ENCODE measurements at regions not wholly inside any gene's neighbourhood (a gene's known extent, or its start where the extent isn't known, plus 50 kb on each side); places are given as distances from the start of the nearest gene placed in this dataset.

DNA sequence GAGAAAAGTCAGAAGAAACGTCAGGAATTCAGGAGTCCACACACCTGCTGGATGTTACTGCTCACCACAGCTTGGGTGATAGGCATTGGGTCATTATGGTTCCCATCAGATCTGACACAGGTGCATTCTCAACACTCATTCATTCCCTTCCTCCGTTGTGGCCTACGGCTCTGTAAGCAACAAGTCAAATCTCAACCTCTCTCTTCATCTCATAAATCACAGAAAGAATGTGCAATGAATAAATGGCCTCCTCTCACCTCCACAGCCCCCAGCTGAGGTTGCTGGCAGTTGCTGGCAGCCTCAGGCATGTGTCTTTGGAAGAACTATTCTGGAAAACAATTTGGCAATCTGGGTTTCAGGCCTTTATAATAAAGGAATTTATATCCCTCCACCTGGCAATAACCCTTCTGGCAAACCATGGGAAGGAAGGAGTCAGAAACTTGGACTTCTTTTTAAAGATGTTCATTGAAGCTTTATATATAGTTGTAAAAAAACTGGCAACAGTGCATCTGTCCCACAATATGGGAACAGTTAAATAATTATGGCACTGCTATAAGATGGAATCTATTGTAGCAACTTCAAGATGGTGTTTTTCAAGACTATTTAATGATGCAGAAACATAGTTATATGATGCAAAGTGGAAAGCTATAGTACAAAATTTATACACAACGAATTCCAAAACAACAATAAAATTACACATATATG is 175.4 kb downstream of the ANAPC1 start:
- ChIA-PET RAD21 (ENCODE audit: low non-redundant PET in 1 of 2, low total read pairs in 2 of 2, uncharacterized antibody in 2 of 2, unreplicated experiment in 2 of 2) (no interaction called here), CTCF (no interaction called here), POLR2A (no interaction called here)
- peaks cover 29 to 33% of the 10 kb centered on the region in 2 experiments for H3K4me1 ChIP-seq (ENCODE audit: control insufficient read depth in 1 of 2, insufficient read depth in 2 of 2, low read length in 2 of 2)
- TF ChIP-seq CEBPB (IDR thresholded peaks at IDR 0.05; ENCODE audit: low read depth) = no peak
- TF ChIP-seq ZNF274 (IDR thresholded peaks at IDR 0.05; ENCODE audit: low read depth, low read length) = no peak
- no peak for TF ChIP-seq ATF3 (IDR thresholded peaks at IDR 0.05)
- no peak for TF ChIP-seq CBX3 (IDR thresholded peaks at IDR 0.05; ENCODE audit: low read depth)
- no peak for TF ChIP-seq ZBTB33 (IDR thresholded peaks at IDR 0.05; ENCODE audit: extremely low read depth, insufficient replicate concordance, low read length)
- intact Hi-C loops (cut with micrococcal nuclease) = loop anchor here (10.0 kb wide), 2 partner anchors 224 to 894 kb away; no protein-coding TSS in a partner anchor
- H3K79me2 ChIP-seq (ENCODE audit: insufficient read depth, low read length) = no peaks in the 10 kb centered on the region
- no peak overlapping the region for H3K4me2 ChIP-seq (ENCODE audit: low read length)
- no peak overlapping the region for H3K27ac ChIP-seq (ENCODE audit: low read depth, low read length)
- no peak overlapping the region for H3K4me3 ChIP-seq (replicated peaks in 1 of 2; ENCODE audit: low read depth in 1 of 2, low read length in 2 of 2)
- H3K36me3 ChIP-seq (ENCODE audit: control insufficient read depth in 1 of 2, insufficient read depth in 2 of 2, low read length in 2 of 2) = no peaks in the 10 kb centered on the region
- no peak overlapping the region for H2AFZ ChIP-seq (ENCODE audit: low read depth, low read length, poor library complexity, severe bottlenecking)
- peaks cover 36% of the 10 kb centered on the region for H3K27me3 ChIP-seq (ENCODE audit: insufficient read depth, low read length)
- no peaks in the 10 kb centered on the region; the same call in 1 of the 2 replicates for H4K20me1 ChIP-seq (ENCODE audit: insufficient read depth)
- no peak overlapping the region for H3K9ac ChIP-seq (ENCODE audit: low read length)
- BruUV-seq (replicated peaks) = no TSS peak
- no peaks in the 10 kb centered on the region for H3K9me2 ChIP-seq (ENCODE audit: insufficient read depth)
- DNase-seq (ENCODE audit: low read depth, low spot score) (no peak), ATAC-seq (no peak)
- H3K9me3 ChIP-seq (ENCODE audit: control insufficient read depth in 1 of 2, insufficient read depth in 1 of 2, low read depth in 1 of 2, low read length in 2 of 2) = no peaks in the 10 kb centered on the region

DNA sequence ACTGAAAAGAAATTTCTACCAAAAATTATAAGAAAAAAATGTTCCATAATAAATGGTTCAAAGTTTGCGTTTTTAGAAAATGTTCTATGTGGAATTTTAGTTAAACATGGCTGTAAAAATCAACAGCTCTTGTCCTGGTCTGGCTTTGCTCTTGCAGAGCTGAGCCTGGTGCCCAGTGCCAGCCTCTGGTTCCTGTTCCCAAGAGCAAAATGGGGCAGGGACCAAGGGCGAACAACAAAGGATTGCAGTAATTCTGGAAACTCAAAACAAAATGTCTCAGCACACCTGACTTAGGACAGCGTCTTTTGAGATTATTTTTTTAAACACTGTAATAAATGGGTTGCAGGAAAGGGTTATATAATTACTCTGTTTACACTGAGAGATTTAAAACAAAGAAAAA is 174.7 kb downstream of the ANAPC1 start:
- DNase-seq (ENCODE audit: low read depth, low spot score) (no peak), ATAC-seq (no peak)
- Histone ChIP-seq H3K9ac (ENCODE audit: low read length) (no peak overlapping the region), H3K27ac (ENCODE audit: low read depth, low read length) (no peak overlapping the region), H3K27me3 (ENCODE audit: insufficient read depth, low read length) (peaks cover 31% of the 10 kb centered on the region), H3K4me3 (replicated peaks in 1 of 2; ENCODE audit: low read depth in 1 of 2, low read length in 2 of 2) (no peak overlapping the region), H4K20me1 (ENCODE audit: insufficient read depth) (no peaks in the 10 kb centered on the region; the same call in 1 of the 2 replicates), H3K9me2 (ENCODE audit: insufficient read depth) (no peaks in the 10 kb centered on the region), H3K36me3 (ENCODE audit: control insufficient read depth in 1 of 2, insufficient read depth in 2 of 2, low read length in 2 of 2) (no peaks in the 10 kb centered on the region), H3K4me2 (ENCODE audit: low read length) (no peak overlapping the region), H3K9me3 (ENCODE audit: control insufficient read depth in 1 of 2, insufficient read depth in 1 of 2, low read depth in 1 of 2, low read length in 2 of 2) (no peaks in the 10 kb centered on the region), H3K79me2 (ENCODE audit: insufficient read depth, low read length) (no peaks in the 10 kb centered on the region), H2AFZ (ENCODE audit: low read depth, low read length, poor library complexity, severe bottlenecking) (no peak overlapping the region), H3K4me1 (ENCODE audit: control insufficient read depth in 1 of 2, insufficient read depth in 2 of 2, low read length in 2 of 2) (peaks cover 25 to 26% of the 10 kb centered on the region in 2 experiments)
- CTCF ChIA-PET = no interaction called here
- POLR2A ChIA-PET = interaction anchor here (1.1 kb wide), 1 partner anchor 10 kb away, joined by 4 read pairs; no protein-coding TSS in a partner anchor
- BruUV-seq (replicated peaks) = no TSS peak
- RAD21 ChIA-PET (ENCODE audit: low non-redundant PET in 1 of 2, low total read pairs in 2 of 2, uncharacterized antibody in 2 of 2, unreplicated experiment in 2 of 2) = no interaction called here
- intact Hi-C loops (cut with micrococcal nuclease) = loop anchor here (10.0 kb wide), 2 partner anchors 225 to 895 kb away; no protein-coding TSS in a partner anchor
- no peak for TF ChIP-seq ATF3 (IDR thresholded peaks at IDR 0.05)
- no peak for TF ChIP-seq ZBTB33 (IDR thresholded peaks at IDR 0.05; ENCODE audit: extremely low read depth, insufficient replicate concordance, low read length)
- no peak for TF ChIP-seq JUND (IDR thresholded peaks at IDR 0.05)
- TF ChIP-seq TCF7L2 (IDR thresholded peaks at IDR 0.05; ENCODE audit: borderline replicate concordance, extremely low read depth, insufficient read depth, insufficient read length) = no peak
- TF ChIP-seq SP1 (IDR thresholded peaks at IDR 0.05; ENCODE audit: low read depth) = no peak
- no peak for TF ChIP-seq EGR1 (IDR thresholded peaks at IDR 0.05; ENCODE audit: low read depth)
- no peak for TF ChIP-seq ELF1 (IDR thresholded peaks at IDR 0.05; ENCODE audit: borderline replicate concordance, low read depth)
- no peak for TF ChIP-seq EZH2 (IDR thresholded peaks at IDR 0.05)
- TF ChIP-seq CEBPB (IDR thresholded peaks at IDR 0.05; ENCODE audit: low read depth) = no peak
- TF ChIP-seq POLR2A (IDR thresholded peaks at IDR 0.05; ENCODE audit: borderline replicate concordance, extremely low read depth, insufficient read depth, insufficient read length) = no peak
- TF ChIP-seq POLR2AphosphoS5 (IDR thresholded peaks at IDR 0.05; ENCODE audit: low read depth, low read length) = no peak
- no peak for TF ChIP-seq ZNF274 (IDR thresholded peaks at IDR 0.05; ENCODE audit: low read depth, low read length)
- TF ChIP-seq SIN3A (IDR thresholded peaks at IDR 0.05; ENCODE audit: low read depth) = no peak
- TF ChIP-seq YY1 (IDR thresholded peaks at IDR 0.05; ENCODE audit: extremely low read depth, insufficient replicate concordance, low read depth, low read length) = no peak

Measured in HCT116 (cell line).